Hematopoietic multipotent progenitor cell treated with erythropoietin and hydrocortisone succinate and interleukin-3 and kit ligand, for 6 days (in vitro differentiated cells): ENCODE measurements at regions not wholly inside any gene's neighbourhood (a gene's known extent, or its start where the extent isn't known, plus 50 kb on each side); places are given as distances from the start of the nearest gene placed in this dataset.

Experiments used
- DNase-seq: peaks from one replicate; pipeline ENCODE4 v3.0.0-alpha.2; 2015

GRCh38 chr5:153879596-153879995 lies 159.1 kb downstream of the FAM114A2 start:
- no peak for DNase-seq

DNA sequence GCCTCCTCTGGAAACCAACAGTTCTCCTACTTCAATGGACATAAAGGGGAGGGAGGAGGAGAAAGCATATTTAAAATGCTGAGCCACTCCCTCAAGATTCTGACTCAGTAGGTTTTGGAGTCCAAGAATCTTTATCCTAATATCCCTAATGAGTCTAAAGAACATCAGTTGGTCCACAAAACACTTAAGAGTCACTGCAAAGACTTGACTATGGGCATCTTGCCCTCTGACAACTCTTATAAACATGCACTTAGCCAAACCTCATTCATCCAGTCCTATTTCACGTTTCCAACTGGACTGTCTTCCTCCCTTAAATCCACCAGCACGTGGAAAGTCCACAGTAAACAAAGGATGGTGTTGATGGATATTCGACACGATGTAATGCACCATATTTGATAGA lies 172.5 kb downstream of the FAM114A2 start:
- no peak for DNase-seq

- no peak for DNase-seq
These were observed 173.7 kb downstream of the FAM114A2 start for GRCh38 chr5:153865016-153865415.

DNA sequence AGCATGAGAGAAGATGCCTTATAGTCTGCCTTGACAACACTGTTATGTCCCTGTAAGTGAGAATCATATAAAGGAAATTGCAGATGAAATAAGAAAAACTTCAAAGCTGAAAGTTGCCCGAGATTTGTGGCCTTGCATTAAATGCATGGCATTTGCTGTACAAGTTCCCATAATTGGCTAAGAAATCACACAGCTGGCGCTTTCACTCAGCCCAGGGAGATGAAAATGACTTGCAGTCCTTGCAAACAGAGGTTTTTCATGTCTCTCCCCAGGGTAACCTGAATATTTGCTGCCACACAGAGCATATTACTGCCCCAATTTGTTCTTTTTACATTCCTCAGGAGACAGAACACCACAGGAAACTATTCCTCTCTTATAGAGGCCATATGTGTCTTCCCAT lies 174.8 kb downstream of the FAM114A2 start:
- no peak for DNase-seq
